SK-N-SH (cell line): ENCODE measurements at regions not wholly inside any gene's neighbourhood (a gene's known extent, or its start where the extent isn't known, plus 50 kb on each side); places are given as distances from the start of the nearest gene placed in this dataset.

Experiments
- CTCF ChIA-PET: fragments of 300-600, 350-600 bp; formaldehyde crosslinking; extraction: SDS; loops from one replicate; lab custom pipeline; 2021; lab: Yijun Ruan, JAX
- POLR2A ChIA-PET: fragments of 350-600 bp; sonication (Branson Sonifier 250); formaldehyde crosslinking; extraction: SDS; loops from one replicate; lab custom pipeline; 2020; ENCODE audit warnings: antibody characterized with exemption, inconsistent platforms; lab: Yijun Ruan, JAX
- DNase-seq: peaks from one replicate; pipeline ENCODE4 v3.0.0; 2012
- H2AFZ ChIP-seq: fragments of 200-600 bp; sonication (generic); 2 replicates; pipeline ENCODE4 v1.8.1; 2016; ENCODE audit warnings: antibody characterized with exemption, mild to moderate bottlenecking, low read depth
- H3F3A ChIP-seq: fragments of 200-600 bp; sonication (generic); replicated peaks from 2 replicates; pipeline ENCODE3; 2016; ENCODE audit warnings: antibody characterized with exemption, mild to moderate bottlenecking; ENCODE audit not compliant: insufficient read depth
- H3K27ac ChIP-seq, 2 experiments: fragments of 200-500 bp in 1 of 2; fragments of 200-600 bp in 1 of 2; sonication (Bioruptor generic) in 1 of 2; sonication (generic), shearing (Covaris generic) in 1 of 2; 2 replicates each; pipeline versions ENCODE4 v1.5.1 to v1.6.1; 2014 to 2016; ENCODE audit warnings: low read depth in 2 of 2, inconsistent platforms in 1 of 2, low read length in 1 of 2, mild to moderate bottlenecking in 1 of 2, mixed read lengths in 1 of 2
- H3K27me3 ChIP-seq: fragments of 200-600 bp; sonication (generic), shearing (Covaris generic); 2 replicates; pipeline ENCODE4 v1.6.1; 2016; ENCODE audit warnings: mixed run types; ENCODE audit not compliant: insufficient read depth
- H3K36me3 ChIP-seq, 2 experiments: fragments of 200-500 bp in 1 of 2; fragments of 200-600 bp in 1 of 2; sonication (Bioruptor generic) in 1 of 2; sonication (generic) in 1 of 2; replicated peaks in 1 of 2; 2 replicates each; pipeline versions ENCODE3 to v1.5.1; 2014 to 2016; ENCODE audit warnings: low read length in 1 of 2, mild to moderate bottlenecking in 1 of 2; ENCODE audit not compliant: insufficient read depth in 2 of 2, control insufficient read depth in 1 of 2
- H3K4me1 ChIP-seq, 2 experiments: fragments of 200-500 bp in 1 of 2; fragments of 200-600 bp in 1 of 2; sonication (Bioruptor generic) in 1 of 2; sonication (generic), shearing (Covaris generic) in 1 of 2; 2 replicates each; pipeline versions ENCODE4 v1.5.1 to v1.6.1; 2014 to 2016; ENCODE audit warnings: low read depth in 1 of 2, low read length in 1 of 2, mixed run types in 1 of 2; ENCODE audit not compliant: insufficient read depth in 2 of 2, control insufficient read depth in 1 of 2
- H3K4me2 ChIP-seq: fragments of 200-600 bp; sonication (generic), shearing (Covaris generic); 2 replicates; pipeline ENCODE4 v1.6.1; 2017; ENCODE audit warnings: mixed run types
- H3K4me3 ChIP-seq, 2 experiments: fragments of 200-500 bp in 1 of 2; fragments of 200-600 bp in 1 of 2; sonication (Bioruptor generic) in 1 of 2; sonication (generic), shearing (Covaris generic) in 1 of 2; 2 replicates each; pipeline versions ENCODE4 v1.5.1 to v1.8.1; 2014 to 2016; ENCODE audit warnings: low read depth in 2 of 2, inconsistent platforms in 1 of 2, low read length in 1 of 2, mild to moderate bottlenecking in 1 of 2, mixed read lengths in 1 of 2, moderate library complexity in 1 of 2
- H3K79me2 ChIP-seq: fragments of 200-600 bp; sonication (generic); 2 replicates; pipeline ENCODE4 v1.8.1; 2017; ENCODE audit warnings: mild to moderate bottlenecking; ENCODE audit not compliant: insufficient read depth
- H3K9ac ChIP-seq: fragments of 200-600 bp; sonication (generic); 2 replicates; pipeline ENCODE4 v1.6.1; 2017; ENCODE audit warnings: mixed run types
- H3K9me2 ChIP-seq: fragments of 200-600 bp; sonication (generic); 2 replicates; pipeline ENCODE4 v1.6.1; 2017; ENCODE audit warnings: mixed run types
- H3K9me3 ChIP-seq: fragments of 200-600 bp; sonication (generic); 2 replicates; pipeline ENCODE4 v1.6.1; 2017; ENCODE audit warnings: mixed run types, mild to moderate bottlenecking, moderate library complexity
- H4K20me1 ChIP-seq: fragments of 200-600 bp; sonication (generic); 2 replicates; pipeline ENCODE4 v1.6.1; 2017; ENCODE audit warnings: mild to moderate bottlenecking, mixed run types; ENCODE audit not compliant: insufficient read depth
- CHD2 ChIP-seq: fragments of 150-350 bp; IDR thresholded peaks from 2 replicates; pipeline ENCODE4 v1.6.1; 2018; ENCODE audit warnings: low read length; ENCODE audit not compliant: partially characterized antibody
- ELF1 ChIP-seq: IDR thresholded peaks from 2 replicates; pipeline ENCODE4 v1.4.0; 2012
- EP300 ChIP-seq, 2 experiments: IDR thresholded peaks; 2 replicates each; pipeline versions ENCODE4 v1.4.0 to v1.6.1; 2012; ENCODE audit warnings: borderline replicate concordance in 1 of 2, low read depth in 1 of 2, low read length in 1 of 2
- JUND ChIP-seq: IDR thresholded peaks from 2 replicates; pipeline ENCODE4 v1.4.0; 2012
- MAX ChIP-seq: IDR thresholded peaks from 2 replicates; pipeline ENCODE4 v1.4.0; 2012; ENCODE audit warnings: low read depth
- MEF2A ChIP-seq: IDR thresholded peaks from 2 replicates; pipeline ENCODE4 v1.4.0; 2012; ENCODE audit warnings: low read depth, borderline replicate concordance
- NFIC ChIP-seq: IDR thresholded peaks from 2 replicates; pipeline ENCODE4 v1.4.0; 2012; ENCODE audit warnings: borderline replicate concordance
- PBX3 ChIP-seq: IDR thresholded peaks from 2 replicates; pipeline ENCODE4; 2012
- POLR2AphosphoS5 ChIP-seq: IDR thresholded peaks from 2 replicates; pipeline ENCODE4 v1.6.1; 2012; ENCODE audit warnings: low read depth, low read length
- REST ChIP-seq: IDR thresholded peaks from 2 replicates; pipeline ENCODE4 v1.6.1; 2012; ENCODE audit warnings: mild to moderate bottlenecking, low read depth, low read length, moderate library complexity
- SMC3 ChIP-seq: IDR thresholded peaks from 2 replicates; pipeline ENCODE4 v1.6.1; 2012; ENCODE audit warnings: low read depth, low read length, improper control_type of control experiment
- USF1 ChIP-seq: IDR thresholded peaks from 2 replicates; pipeline ENCODE4 v1.4.0; 2012; ENCODE audit warnings: low read depth, borderline replicate concordance
- USF2 ChIP-seq: fragments of 150-350 bp; IDR thresholded peaks from 2 replicates; pipeline ENCODE4 v1.6.1; 2017; ENCODE audit warnings: antibody characterized with exemption, low read length, low read depth, borderline replicate concordance
- YY1 ChIP-seq: IDR thresholded peaks from 2 replicates; pipeline ENCODE4 v1.4.0; 2012; ENCODE audit warnings: low read depth, mild to moderate bottlenecking
- ZBTB33 ChIP-seq: IDR thresholded peaks from 2 replicates; pipeline ENCODE4 v1.4.0; 2012; ENCODE audit warnings: low read depth, borderline replicate concordance
- WGBS: methylation state at CpG from one replicate; pipeline ENCODE4 v1.1.6; 2017; ENCODE audit warnings: low lambda C conversion rate; 5-methylcytosine and 5-hydroxymethylcytosine counted together

- TF ChIP-seq NFIC, result no peak
- TF ChIP-seq ZBTB33, result no peak
- TF ChIP-seq USF2, result no peak
- no peak for TF ChIP-seq CHD2
- TF ChIP-seq REST, result no peak
- TF ChIP-seq SMC3, result no peak
- TF ChIP-seq YY1, result no peak
- no peaks in the 10 kb centered on the region for H3K79me2 ChIP-seq
- H3K9ac ChIP-seq, result no peak overlapping the region
- H3K4me1 ChIP-seq, result no peaks in the 10 kb centered on the region
- ChIA-PET CTCF (no interaction called here), POLR2A (no interaction called here)
- WGBS, result 39% methylated on average over 8 of the region's 8 CpGs
- H3K9me3 ChIP-seq, result no peaks in the 10 kb centered on the region
- H3F3A ChIP-seq, result no peaks in the 10 kb centered on the region
- H4K20me1 ChIP-seq, result no peaks in the 10 kb centered on the region
- H3K27ac ChIP-seq, result no peak overlapping the region
- no peaks in the 10 kb centered on the region for H3K36me3 ChIP-seq
- no peak for DNase-seq
- no peak overlapping the region for H3K4me3 ChIP-seq
- no peaks in the 10 kb centered on the region for H3K9me2 ChIP-seq
- no peaks in the 10 kb centered on the region for H3K27me3 ChIP-seq
- H3K4me2 ChIP-seq, result no peak overlapping the region
- H2AFZ ChIP-seq, result no peak overlapping the region
These were observed 409.9 kb upstream of the NRXN1 start for GRCh38 chr2:51441786-51442185.

- Histone ChIP-seq H3K27me3 (no peaks in the 10 kb centered on the region), H3K4me2 (no peak overlapping the region), H2AFZ (no peak overlapping the region), H3K9me2 (no peaks in the 10 kb centered on the region), H3K79me2 (no peaks in the 10 kb centered on the region), H3K36me3 (no peaks in the 10 kb centered on the region), H3K9me3 (0 out of 2 replicates have a peak, but pooled peaks cover 3% of the 10 kb centered on the region)
- POLR2A ChIA-PET, result no interaction called here
- DNase-seq, result no peak
- CTCF ChIA-PET, result no interaction called here
- TF ChIP-seq PBX3 (no peak), EP300 (IDR thresholded peaks at IDR 0.05; ENCODE audit: borderline replicate concordance in 1 of 2, low read depth in 1 of 2, low read length in 1 of 2) (no peak), USF1 (no peak), JUND (no peak), YY1 (no peak), MAX (no peak), MEF2A (no peak), ELF1 (no peak), SMC3 (no peak), POLR2AphosphoS5 (no peak)
- TF ChIP-seq, all 33 proteins: peak for 0
- H3F3A ChIP-seq, result no peaks in the 10 kb centered on the region
- no peak overlapping the region for H3K4me3 ChIP-seq
- no peak overlapping the region for H3K27ac ChIP-seq
- no peaks in the 10 kb centered on the region for H3K4me1 ChIP-seq
- 19% methylated on average over 2 of the region's 2 CpGs for WGBS
- no peaks in the 10 kb centered on the region for H4K20me1 ChIP-seq
- H3K9ac ChIP-seq, result no peak overlapping the region
These were observed 392.5 kb upstream of the NRXN1 start for GRCh38 chr2:51424418-51424817.
